ENCODE measurements at regions not wholly inside any gene's neighbourhood (a gene's known extent, or its start where the extent isn't known, plus 50 kb on each side); places are given as distances from the start of the nearest gene placed in this dataset.

GRCh38 chr5:5602554-5602953 is 180.1 kb downstream of the ICE1 start:
- TF ChIP-seq ZBTB7A (IDR thresholded peaks at IDR 0.05; ENCODE audit: low read depth) (no peak), REST (IDR thresholded peaks at IDR 0.05; ENCODE audit: low read depth) (no peak), RAD21 (IDR thresholded peaks at IDR 0.05; ENCODE audit: low read depth) (no peak), TCF12 (IDR thresholded peaks at IDR 0.05; ENCODE audit: low read depth) (no peak), YY1 (IDR thresholded peaks at IDR 0.05; ENCODE audit: low read depth) (no peak), EP300 (IDR thresholded peaks at IDR 0.05; ENCODE audit: borderline replicate concordance) (no peak), NFIC (IDR thresholded peaks at IDR 0.05) (no peak)

- TF ChIP-seq TEAD4 (IDR thresholded peaks at IDR 0.05) (no peak), MAX (IDR thresholded peaks at IDR 0.05) (no peak), TAF1 (IDR thresholded peaks at IDR 0.05; ENCODE audit: low read depth) (no peak), REST (IDR thresholded peaks at IDR 0.05; ENCODE audit: low read depth) (no peak), USF1 (IDR thresholded peaks at IDR 0.05) (no peak), EP300 (IDR thresholded peaks at IDR 0.05; ENCODE audit: borderline replicate concordance) (no peak), YY1 (IDR thresholded peaks at IDR 0.05; ENCODE audit: low read depth) (no peak), RAD21 (IDR thresholded peaks at IDR 0.05; ENCODE audit: low read depth) (no peak), CREB1 (IDR thresholded peaks at IDR 0.05; ENCODE audit: low read depth) (no peak), EGR1 (IDR thresholded peaks at IDR 0.05) (no peak)
These were observed 176.2 kb downstream of the ICE1 start for GRCh38 chr5:5598547-5599113.

- TF ChIP-seq YY1 (IDR thresholded peaks at IDR 0.05; ENCODE audit: low read depth) (no peak), REST (IDR thresholded peaks at IDR 0.05; ENCODE audit: low read depth) (no peak), RAD21 (IDR thresholded peaks at IDR 0.05; ENCODE audit: low read depth) (no peak), NFIC (IDR thresholded peaks at IDR 0.05) (no peak), CEBPB (IDR thresholded peaks at IDR 0.05) (no peak), TAF1 (IDR thresholded peaks at IDR 0.05; ENCODE audit: low read depth) (no peak), USF1 (IDR thresholded peaks at IDR 0.05) (no peak), EP300 (IDR thresholded peaks at IDR 0.05; ENCODE audit: borderline replicate concordance) (no peak), TEAD4 (IDR thresholded peaks at IDR 0.05) (no peak), TCF12 (IDR thresholded peaks at IDR 0.05; ENCODE audit: low read depth) (no peak), MAX (IDR thresholded peaks at IDR 0.05) (no peak), CREB1 (IDR thresholded peaks at IDR 0.05; ENCODE audit: low read depth) (no peak), ZBTB7A (IDR thresholded peaks at IDR 0.05; ENCODE audit: low read depth) (no peak), EGR1 (IDR thresholded peaks at IDR 0.05) (no peak), FOXM1 (IDR thresholded peaks at IDR 0.05; ENCODE audit: borderline replicate concordance, low read depth) (no peak)
These were observed 170.9 kb downstream of the ICE1 start for GRCh38 chr5:5593391-5593790.

GRCh38 chr5:5592541-5592940 is 170.1 kb downstream of the ICE1 start:
- no peak for TF ChIP-seq TEAD4 (IDR thresholded peaks at IDR 0.05)
- no peak for TF ChIP-seq EP300 (IDR thresholded peaks at IDR 0.05; ENCODE audit: borderline replicate concordance)
- no peak for TF ChIP-seq TAF1 (IDR thresholded peaks at IDR 0.05; ENCODE audit: low read depth)
- TF ChIP-seq NFIC (IDR thresholded peaks at IDR 0.05), result no peak
- TF ChIP-seq FOXM1 (IDR thresholded peaks at IDR 0.05; ENCODE audit: borderline replicate concordance, low read depth), result no peak
- TF ChIP-seq MAX (IDR thresholded peaks at IDR 0.05), result no peak
- no peak for TF ChIP-seq EGR1 (IDR thresholded peaks at IDR 0.05)
- TF ChIP-seq REST (IDR thresholded peaks at IDR 0.05; ENCODE audit: low read depth), result no peak
- TF ChIP-seq USF1 (IDR thresholded peaks at IDR 0.05), result no peak
- TF ChIP-seq TCF12 (IDR thresholded peaks at IDR 0.05; ENCODE audit: low read depth), result no peak
- TF ChIP-seq CEBPB (IDR thresholded peaks at IDR 0.05), result no peak
- TF ChIP-seq ZBTB7A (IDR thresholded peaks at IDR 0.05; ENCODE audit: low read depth), result no peak
- TF ChIP-seq YY1 (IDR thresholded peaks at IDR 0.05; ENCODE audit: low read depth), result no peak
- no peak for TF ChIP-seq CREB1 (IDR thresholded peaks at IDR 0.05; ENCODE audit: low read depth)
- TF ChIP-seq RAD21 (IDR thresholded peaks at IDR 0.05; ENCODE audit: low read depth), result no peak
